LNCAP (cell line): ENCODE measurements at regions not wholly inside any gene's neighbourhood (a gene's known extent, or its start where the extent isn't known, plus 50 kb on each side); places are given as distances from the start of the nearest gene placed in this dataset.

Experiments used
- TF ChIP-seq, protein P1 (sequence below): fragments of 450-650 bp; IDR thresholded peaks from 2 replicates; pipeline ENCODE4 v1.5.1; 2017; ENCODE audit warnings: mild to moderate bottlenecking

DNA sequence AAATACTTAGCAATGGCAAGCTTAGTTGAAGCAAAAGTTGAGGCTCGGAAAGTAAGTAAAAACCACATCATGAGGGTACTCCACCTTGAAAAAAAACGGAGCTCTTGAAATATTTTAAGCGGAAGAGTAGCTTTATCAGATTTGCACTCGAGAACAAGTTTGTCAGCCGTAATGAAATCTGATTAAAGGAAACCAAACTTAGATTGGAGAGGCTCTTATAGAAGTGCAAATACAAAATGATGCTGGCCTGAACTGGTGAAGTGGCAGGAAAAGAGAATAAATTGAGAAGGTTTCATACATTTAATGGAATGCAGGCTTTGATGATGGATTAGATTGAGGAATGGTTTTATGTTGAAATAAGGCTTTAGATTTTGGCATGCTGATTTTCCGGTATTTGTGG, 484.2 kb downstream of the PID1 start:
- TF ChIP-seq, protein P1, sequence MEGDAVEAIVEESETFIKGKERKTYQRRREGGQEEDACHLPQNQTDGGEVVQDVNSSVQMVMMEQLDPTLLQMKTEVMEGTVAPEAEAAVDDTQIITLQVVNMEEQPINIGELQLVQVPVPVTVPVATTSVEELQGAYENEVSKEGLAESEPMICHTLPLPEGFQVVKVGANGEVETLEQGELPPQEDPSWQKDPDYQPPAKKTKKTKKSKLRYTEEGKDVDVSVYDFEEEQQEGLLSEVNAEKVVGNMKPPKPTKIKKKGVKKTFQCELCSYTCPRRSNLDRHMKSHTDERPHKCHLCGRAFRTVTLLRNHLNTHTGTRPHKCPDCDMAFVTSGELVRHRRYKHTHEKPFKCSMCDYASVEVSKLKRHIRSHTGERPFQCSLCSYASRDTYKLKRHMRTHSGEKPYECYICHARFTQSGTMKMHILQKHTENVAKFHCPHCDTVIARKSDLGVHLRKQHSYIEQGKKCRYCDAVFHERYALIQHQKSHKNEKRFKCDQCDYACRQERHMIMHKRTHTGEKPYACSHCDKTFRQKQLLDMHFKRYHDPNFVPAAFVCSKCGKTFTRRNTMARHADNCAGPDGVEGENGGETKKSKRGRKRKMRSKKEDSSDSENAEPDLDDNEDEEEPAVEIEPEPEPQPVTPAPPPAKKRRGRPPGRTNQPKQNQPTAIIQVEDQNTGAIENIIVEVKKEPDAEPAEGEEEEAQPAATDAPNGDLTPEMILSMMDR: no peak

DNA sequence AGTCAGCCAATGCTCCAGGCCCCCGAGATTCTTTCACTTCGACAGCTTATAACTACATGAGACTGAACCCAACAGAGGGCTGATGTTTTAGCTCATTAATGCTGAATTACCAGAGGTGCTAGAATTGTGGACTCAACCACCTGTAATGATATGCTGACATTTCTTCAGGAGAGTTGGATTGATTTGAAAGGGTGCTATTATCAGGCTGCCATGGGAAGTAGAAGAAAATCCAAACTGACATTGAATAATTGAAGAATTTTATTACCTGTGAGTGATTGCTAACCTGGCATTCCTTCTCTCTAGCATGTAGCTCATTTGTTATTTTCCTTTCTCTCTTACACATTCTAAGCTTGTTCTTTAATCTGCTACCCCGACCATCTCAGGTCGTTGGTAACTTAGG, 488.8 kb downstream of the PID1 start:
- TF ChIP-seq, protein P1: no peak

DNA sequence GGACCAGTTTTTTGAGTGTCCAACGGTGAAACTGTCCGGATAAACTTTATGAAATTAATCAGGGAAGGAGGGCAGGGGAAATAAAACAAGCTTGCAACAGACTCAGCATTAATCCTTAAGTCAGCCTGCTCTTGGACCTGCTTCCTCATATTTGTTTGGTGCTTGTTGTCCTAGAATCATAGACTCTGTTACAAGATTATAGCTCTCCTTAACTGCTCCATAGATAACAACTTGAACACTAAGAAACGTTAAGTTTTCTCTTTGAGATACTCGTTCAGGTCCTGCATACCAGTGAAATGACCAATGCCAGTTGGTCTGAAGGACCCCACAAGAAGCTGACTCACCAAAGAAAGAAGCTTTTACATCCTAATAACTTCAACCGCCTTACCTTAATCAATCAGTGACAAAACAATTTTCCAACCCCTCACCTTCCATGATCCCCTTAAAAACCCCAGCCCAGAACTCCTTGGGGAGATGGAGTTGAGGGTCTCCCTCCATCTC, 493.2 kb downstream of the PID1 start:
- TF ChIP-seq, protein P1: no peak

DNA sequence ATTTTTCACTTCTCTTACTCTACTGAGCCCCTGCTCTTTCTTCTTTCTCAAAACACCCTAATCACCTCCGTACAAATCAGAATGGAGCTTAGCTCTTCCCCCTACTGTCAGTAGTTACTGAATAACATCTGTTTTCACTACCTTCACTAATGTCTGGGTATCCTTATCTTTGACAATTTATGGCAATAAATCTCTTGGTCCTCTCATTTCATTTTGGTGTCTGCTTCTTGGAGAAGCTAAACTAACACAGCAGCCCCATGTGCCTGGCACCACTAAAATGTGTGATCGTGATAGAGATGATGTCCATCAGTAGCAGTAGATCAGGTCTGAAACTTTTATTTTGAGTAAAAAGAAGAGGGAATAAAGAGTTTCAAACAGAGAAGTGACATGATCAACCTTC, 496.5 kb downstream of the PID1 start:
- TF ChIP-seq, protein P1: no peak

DNA sequence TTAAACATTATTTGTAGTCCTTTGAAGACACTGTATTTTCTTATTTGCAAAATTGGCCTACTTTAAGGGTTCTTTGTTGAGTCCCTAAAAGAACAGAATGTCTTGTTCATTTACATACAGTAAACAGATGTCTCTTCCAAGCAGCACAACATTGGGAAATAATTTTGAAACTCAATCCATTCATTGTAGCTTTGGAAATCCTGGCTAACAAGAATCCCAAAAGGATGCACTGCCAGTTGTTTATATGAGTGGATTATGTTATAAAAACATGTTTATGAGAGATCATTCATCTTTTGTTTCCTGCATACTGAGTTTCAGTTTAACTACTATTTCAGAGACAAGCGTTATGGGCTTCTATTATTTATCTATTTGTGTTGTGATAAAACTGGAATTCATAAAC, 499.3 kb downstream of the PID1 start:
- TF ChIP-seq, protein P1: no peak

DNA sequence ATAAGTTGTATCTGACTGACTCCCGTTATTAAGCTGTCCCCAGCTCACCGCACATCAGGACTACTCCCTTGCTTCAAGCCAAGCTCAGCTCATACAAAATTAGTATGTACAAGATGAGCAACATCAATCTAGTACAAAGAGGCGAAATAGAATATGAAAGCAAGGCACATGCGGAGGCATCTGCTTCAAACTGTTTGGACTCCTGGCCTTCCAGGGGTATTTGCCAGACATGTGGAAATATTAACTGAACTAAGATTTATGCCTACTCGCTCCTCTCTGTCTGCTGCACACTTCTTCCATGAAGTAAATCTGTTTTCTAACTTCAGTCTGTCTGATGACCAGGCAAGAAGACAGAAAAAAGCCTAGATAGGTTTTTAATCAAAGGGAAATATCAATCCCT, 499.8 kb downstream of the PID1 start:
- TF ChIP-seq, protein P1: no peak

DNA sequence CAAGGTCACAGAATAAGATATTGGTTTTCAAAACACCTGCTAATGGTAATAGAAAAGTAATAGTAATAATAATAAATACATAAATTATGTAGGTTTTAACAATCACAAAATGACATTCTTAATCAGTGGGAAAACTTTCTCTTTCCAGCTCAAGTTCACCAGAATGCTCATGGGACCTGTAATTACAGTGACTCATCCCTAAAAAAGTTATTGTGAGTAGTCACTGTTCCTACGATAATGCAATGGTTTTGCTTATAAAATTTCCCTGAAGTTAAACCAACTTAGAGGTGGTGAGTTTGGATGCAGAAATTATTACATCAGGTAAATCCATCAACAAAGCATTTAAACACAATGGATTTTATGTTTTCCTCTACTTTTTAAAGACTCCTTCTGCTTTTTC, 502.3 kb downstream of the PID1 start:
- TF ChIP-seq, protein P1: no peak

DNA sequence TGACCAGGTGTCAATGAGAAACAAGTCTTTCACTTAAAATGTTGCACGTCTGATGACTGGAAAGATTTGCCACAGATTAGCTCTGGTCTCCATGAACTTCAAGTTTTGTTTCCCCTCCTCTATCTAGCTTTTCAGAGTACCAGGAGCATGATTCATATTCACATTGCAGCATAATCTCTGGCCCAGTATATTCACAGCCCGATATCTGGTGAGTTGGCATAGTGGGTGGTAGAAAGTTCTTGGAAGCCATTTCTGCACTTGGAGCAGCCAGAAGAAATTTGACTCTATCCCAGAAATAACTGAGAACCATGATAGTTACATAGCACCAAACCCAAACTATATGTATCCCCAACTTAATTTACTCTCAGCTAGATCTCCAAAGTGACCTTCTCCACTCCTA, 503.9 kb downstream of the PID1 start:
- TF ChIP-seq, protein P1: no peak
